IPS-18c (cell line): ENCODE measurements at regions not wholly inside any gene's neighbourhood (a gene's known extent, or its start where the extent isn't known, plus 50 kb on each side); places are given as distances from the start of the nearest gene placed in this dataset.

Experiments used
- H3K4me3 ChIP-seq: 2 replicates; pipeline ENCODE4 v1.7.0; 2013; ENCODE audit warnings: low read depth, mild to moderate bottlenecking, low read length, moderate library complexity; ENCODE audit not compliant: insufficient read depth
- H3K9me3 ChIP-seq: one replicate; pipeline ENCODE4 v1.6.1; 2013; ENCODE audit warnings: mild to moderate bottlenecking, low read length, moderate library complexity; ENCODE audit not compliant: control insufficient read depth, insufficient read depth

DNA sequence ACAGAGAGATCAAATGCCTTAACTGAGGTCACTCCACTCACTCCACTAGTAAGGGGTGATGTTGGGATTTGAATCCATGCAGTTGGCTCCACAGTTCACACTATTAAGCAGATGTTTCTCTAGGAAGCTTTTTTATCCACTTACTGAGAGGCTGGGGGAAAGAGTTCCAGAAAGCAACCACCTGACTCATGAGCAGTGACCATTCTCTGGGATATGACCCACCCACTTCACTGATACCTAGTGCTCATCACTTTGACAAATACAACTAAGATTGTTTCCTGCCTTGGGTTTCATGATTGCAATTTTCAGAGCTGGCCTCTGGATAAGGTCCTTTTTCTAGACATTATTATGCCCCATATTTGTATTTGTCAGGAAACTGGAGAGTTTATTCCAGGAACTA is 152.1 kb upstream of the PLEKHG7 start:
- H3K4me3 ChIP-seq: no peak overlapping the region
- peaks cover 2% of the 10 kb centered on the region for H3K9me3 ChIP-seq

GRCh38 chr12:92550254-92550653 is 152.5 kb upstream of the PLEKHG7 start:
- peaks cover 2% of the 10 kb centered on the region for H3K9me3 ChIP-seq
- H3K4me3 ChIP-seq: no peak overlapping the region

DNA sequence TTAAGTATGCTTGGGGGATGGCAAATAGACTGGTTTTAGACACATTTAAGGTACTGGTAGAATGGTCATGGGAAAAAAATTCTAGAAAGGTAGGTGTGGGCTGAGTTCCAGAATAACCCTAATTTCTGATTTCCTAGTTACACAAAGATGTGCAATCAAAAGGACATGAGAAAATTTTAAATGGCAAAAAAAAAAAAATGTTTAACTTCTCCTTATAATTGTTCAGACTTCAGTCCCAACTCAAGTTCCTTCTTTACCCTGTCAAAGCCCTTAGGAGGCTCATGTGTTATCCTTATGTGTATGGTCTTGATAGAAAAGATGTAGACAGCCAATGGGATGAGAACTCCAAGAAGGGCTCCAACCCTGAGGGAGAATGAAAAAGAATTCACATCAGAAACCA is 153.3 kb upstream of the PLEKHG7 start:
- Histone ChIP-seq H3K9me3 (peaks cover 2% of the 10 kb centered on the region), H3K4me3 (no peak overlapping the region)

- Histone ChIP-seq H3K9me3 (peaks cover 2% of the 10 kb centered on the region), H3K4me3 (no peak overlapping the region)
Observed at GRCh38 chr12:92547906-92548305, 154.9 kb upstream of the PLEKHG7 start.

- H3K4me3 ChIP-seq: no peak overlapping the region
- H3K9me3 ChIP-seq: no peaks in the 10 kb centered on the region
Observed at GRCh38 chr12:92547420-92547819, 155.4 kb upstream of the PLEKHG7 start.

- Histone ChIP-seq H3K9me3 (no peaks in the 10 kb centered on the region), H3K4me3 (no peak overlapping the region)
Observed at GRCh38 chr12:92546635-92547348, 156.0 kb upstream of the PLEKHG7 start.

DNA sequence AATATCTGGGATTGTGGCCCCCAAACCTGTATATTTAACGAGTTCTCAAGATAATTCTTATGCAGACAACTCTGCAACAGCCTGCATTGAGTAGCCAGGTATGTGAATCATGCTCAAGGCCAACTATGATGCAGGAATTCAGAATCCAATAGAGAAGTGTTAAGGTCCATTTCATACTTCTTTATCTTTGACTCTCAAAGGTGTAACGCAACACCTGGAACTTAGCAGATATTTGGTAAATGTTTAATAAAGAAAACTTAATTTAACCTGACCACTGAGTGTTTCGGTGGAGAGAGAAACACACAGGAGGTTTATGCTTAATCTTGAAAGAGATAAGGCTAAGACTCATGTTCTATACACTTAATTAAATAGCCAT is 156.5 kb upstream of the PLEKHG7 start:
- Histone ChIP-seq H3K9me3 (no peaks in the 10 kb centered on the region), H3K4me3 (no peak overlapping the region)

DNA sequence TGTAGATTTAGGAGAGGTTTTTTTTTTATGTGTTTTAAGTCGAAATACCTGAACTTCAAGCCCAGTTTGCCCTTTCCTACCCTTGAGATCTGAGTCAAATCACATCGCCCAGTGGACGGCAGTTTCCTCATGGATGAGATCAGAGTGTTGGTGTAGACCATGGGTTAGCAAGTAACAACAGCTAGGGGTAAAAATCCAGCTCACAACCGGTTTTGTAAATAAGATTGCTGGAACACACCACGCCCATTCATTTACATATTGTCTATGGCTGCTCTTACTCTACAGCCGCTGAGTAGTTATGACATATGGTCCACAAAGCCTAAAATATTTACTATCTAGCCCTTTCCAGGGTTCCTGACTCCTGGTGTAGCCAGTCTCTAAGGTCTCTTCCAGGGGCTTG is 158.5 kb upstream of the PLEKHG7 start:
- Histone ChIP-seq H3K4me3 (no peak overlapping the region), H3K9me3 (no peaks in the 10 kb centered on the region)

- Histone ChIP-seq H3K4me3 (no peak overlapping the region), H3K9me3 (no peaks in the 10 kb centered on the region)
Observed at GRCh38 chr12:92543840-92544239, 158.9 kb upstream of the PLEKHG7 start.

- Histone ChIP-seq H3K9me3 (no peaks in the 10 kb centered on the region), H3K4me3 (no peak overlapping the region)
Observed at GRCh38 chr12:92543359-92543758, 159.4 kb upstream of the PLEKHG7 start.

GRCh38 chr12:92541731-92542130 is 161.1 kb upstream of the PLEKHG7 start:
- no peak overlapping the region for H3K4me3 ChIP-seq
- H3K9me3 ChIP-seq: no peaks in the 10 kb centered on the region

DNA sequence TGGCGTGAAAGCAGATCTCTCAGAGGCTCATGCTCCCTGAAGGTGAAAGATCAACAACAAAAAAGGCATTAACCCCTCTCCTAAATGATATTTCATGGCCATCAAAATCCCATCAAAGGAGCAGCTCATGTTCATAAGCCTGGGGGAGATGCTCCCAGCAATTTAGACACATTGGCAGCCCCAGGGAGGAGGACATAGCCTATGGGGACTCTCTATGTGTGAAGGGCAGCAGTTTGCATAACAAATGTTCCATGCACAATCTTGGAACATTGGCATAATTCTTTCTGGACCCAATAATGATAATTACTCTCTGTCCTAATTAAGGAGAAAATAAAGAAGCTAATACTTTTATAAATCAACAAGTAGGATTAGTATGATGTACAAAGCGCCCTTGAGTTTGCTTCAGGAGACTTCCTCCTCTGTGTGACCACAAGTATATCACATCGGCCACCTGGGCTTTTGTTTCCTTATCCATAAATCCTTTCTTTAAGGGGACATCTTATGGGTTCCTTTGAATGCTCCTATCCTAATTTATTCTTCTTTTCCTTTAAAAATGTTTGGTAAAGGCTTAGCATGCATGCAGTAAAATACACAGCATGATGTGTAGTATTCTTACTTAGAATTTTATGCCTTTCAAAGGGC is 161.9 kb upstream of the PLEKHG7 start:
- Histone ChIP-seq H3K4me3 (no peak overlapping the region), H3K9me3 (no peaks in the 10 kb centered on the region)

GRCh38 chr12:92539976-92540781 is 162.6 kb upstream of the PLEKHG7 start:
- Histone ChIP-seq H3K4me3 (no peak overlapping the region), H3K9me3 (no peaks in the 10 kb centered on the region)

DNA sequence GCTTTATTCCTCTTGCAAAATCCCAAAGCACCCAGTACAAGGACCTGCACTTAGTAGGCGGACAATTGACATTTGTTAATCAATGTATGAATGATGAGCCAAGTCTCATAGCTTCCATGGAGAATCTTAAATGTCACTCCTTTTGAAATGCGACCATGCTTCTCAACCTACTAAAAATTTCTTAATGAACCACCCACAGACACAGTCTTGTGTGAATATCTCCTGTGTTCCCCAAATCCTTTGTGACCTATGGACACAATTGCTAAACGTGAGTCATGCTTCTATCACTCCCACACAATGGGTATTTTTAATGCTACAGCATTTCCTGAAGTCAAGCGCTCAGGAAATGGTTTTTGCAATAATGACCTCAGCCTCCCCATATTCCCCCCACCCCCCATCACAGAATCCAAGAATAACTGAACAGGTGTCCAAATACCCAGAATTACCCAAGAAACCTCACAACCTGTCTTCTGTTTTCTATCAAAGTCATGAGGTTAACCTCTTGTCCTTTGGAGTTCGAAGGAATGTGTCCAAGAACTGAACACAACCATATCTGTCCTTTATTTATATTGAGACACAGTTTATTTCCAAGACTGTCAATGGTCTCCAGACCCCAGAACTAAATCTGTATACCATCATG is 163.6 kb upstream of the PLEKHG7 start:
- no peak overlapping the region for H3K4me3 ChIP-seq

GRCh38 chr12:92537290-92537960 is 165.4 kb upstream of the PLEKHG7 start:
- Histone ChIP-seq H3K9me3 (no peaks in the 10 kb centered on the region), H3K4me3 (no peak overlapping the region)

More for the DNA sequence above, 163.6 kb upstream of the PLEKHG7 start:
- no peaks in the 10 kb centered on the region for H3K9me3 ChIP-seq

GRCh38 chr12:92535961-92536360 is 166.8 kb upstream of the PLEKHG7 start:
- Histone ChIP-seq H3K4me3 (no peak overlapping the region), H3K9me3 (no peaks in the 10 kb centered on the region)

GRCh38 chr12:92533280-92533890 is 169.4 kb upstream of the PLEKHG7 start:
- Histone ChIP-seq H3K9me3 (no peaks in the 10 kb centered on the region), H3K4me3 (no peak overlapping the region)
